HL-60 (cell line): ENCODE measurements at regions not wholly inside any gene's neighbourhood (a gene's known extent, or its start where the extent isn't known, plus 50 kb on each side); places are given as distances from the start of the nearest gene placed in this dataset.
"Not testable (repeated sequence)": the region's sequence is repeated elsewhere in the genome, so short reads cannot be mapped to it uniquely, and the experiment has no call there.

Experiments
- DNase-seq, 2 experiments: peaks; one replicate each; pipeline ENCODE4 v3.0.0-alpha.2; 2010 to 2020; ENCODE audit warnings: low read depth in 1 of 2, low spot score in 1 of 2
- H3K27ac ChIP-seq: fragments of 250-450 bp; sonication (Bioruptor Pico); replicated peaks from 2 replicates; pipeline ENCODE4 v1.5.1; 2020; ENCODE audit warnings: mild to moderate bottlenecking, moderate library complexity
- H3K27me3 ChIP-seq: fragments of 250-450 bp; sonication (Bioruptor Pico); 2 replicates; pipeline ENCODE4 v1.5.1; 2021; ENCODE audit warnings: mild to moderate bottlenecking, moderate library complexity; ENCODE audit not compliant: insufficient read depth, poor library complexity, severe bottlenecking
- H3K4me3 ChIP-seq: replicated peaks from 2 replicates; pipeline ENCODE4 v1.5.1; 2011; ENCODE audit warnings: mild to moderate bottlenecking, control low read depth, low read length; ENCODE audit not compliant: insufficient read depth
- GABPA ChIP-seq: IDR thresholded peaks from 2 replicates; pipeline ENCODE4 v1.6.1; 2012; ENCODE audit warnings: low read depth
- POLR2AphosphoS5 ChIP-seq: IDR thresholded peaks from 2 replicates; pipeline ENCODE4 v1.6.1; 2012; ENCODE audit warnings: low read depth
- SPI1 ChIP-seq: IDR thresholded peaks from 2 replicates; pipeline ENCODE4 v1.6.1; 2012; ENCODE audit warnings: low read depth, mild to moderate bottlenecking, borderline replicate concordance
- TF ChIP-seq, protein P1 (sequence below): IDR thresholded peaks from 2 replicates; pipeline ENCODE4 v1.6.1; 2012; ENCODE audit warnings: low read depth; ENCODE audit not compliant: insufficient replicate concordance
- TF ChIP-seq, protein P2 (sequence below): IDR thresholded peaks from one replicate; pipeline ENCODE4 v1.5.1; 2011; ENCODE audit warnings: low read length, control low read depth, inconsistent platforms; ENCODE audit not compliant: insufficient read depth

DNA sequence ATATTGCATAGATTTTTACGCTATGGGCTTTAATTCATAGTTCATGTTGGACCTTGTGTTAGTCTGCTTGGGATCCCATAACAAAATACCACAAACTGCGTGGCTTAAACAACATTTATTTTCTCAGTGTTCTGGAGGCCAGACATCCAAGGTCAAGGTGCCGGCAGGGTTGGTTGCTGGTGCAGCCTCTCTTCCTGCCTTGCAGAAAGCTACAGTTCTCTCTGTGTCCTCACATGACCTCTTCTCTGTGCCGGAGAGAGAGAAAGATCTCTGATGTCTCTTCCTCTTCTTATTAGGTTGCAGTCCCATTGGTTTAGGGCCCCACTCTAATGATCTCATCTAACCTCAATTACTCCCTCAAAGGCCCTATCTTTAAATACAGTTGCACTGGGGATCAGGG is 170.5 kb downstream of the IPO8 start:
- no peak for TF ChIP-seq POLR2AphosphoS5
- TF ChIP-seq, protein P1, sequence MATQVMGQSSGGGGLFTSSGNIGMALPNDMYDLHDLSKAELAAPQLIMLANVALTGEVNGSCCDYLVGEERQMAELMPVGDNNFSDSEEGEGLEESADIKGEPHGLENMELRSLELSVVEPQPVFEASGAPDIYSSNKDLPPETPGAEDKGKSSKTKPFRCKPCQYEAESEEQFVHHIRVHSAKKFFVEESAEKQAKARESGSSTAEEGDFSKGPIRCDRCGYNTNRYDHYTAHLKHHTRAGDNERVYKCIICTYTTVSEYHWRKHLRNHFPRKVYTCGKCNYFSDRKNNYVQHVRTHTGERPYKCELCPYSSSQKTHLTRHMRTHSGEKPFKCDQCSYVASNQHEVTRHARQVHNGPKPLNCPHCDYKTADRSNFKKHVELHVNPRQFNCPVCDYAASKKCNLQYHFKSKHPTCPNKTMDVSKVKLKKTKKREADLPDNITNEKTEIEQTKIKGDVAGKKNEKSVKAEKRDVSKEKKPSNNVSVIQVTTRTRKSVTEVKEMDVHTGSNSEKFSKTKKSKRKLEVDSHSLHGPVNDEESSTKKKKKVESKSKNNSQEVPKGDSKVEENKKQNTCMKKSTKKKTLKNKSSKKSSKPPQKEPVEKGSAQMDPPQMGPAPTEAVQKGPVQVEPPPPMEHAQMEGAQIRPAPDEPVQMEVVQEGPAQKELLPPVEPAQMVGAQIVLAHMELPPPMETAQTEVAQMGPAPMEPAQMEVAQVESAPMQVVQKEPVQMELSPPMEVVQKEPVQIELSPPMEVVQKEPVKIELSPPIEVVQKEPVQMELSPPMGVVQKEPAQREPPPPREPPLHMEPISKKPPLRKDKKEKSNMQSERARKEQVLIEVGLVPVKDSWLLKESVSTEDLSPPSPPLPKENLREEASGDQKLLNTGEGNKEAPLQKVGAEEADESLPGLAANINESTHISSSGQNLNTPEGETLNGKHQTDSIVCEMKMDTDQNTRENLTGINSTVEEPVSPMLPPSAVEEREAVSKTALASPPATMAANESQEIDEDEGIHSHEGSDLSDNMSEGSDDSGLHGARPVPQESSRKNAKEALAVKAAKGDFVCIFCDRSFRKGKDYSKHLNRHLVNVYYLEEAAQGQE = no peak
- no peak for TF ChIP-seq GABPA
- no peak for TF ChIP-seq SPI1
- TF ChIP-seq, protein P2, sequence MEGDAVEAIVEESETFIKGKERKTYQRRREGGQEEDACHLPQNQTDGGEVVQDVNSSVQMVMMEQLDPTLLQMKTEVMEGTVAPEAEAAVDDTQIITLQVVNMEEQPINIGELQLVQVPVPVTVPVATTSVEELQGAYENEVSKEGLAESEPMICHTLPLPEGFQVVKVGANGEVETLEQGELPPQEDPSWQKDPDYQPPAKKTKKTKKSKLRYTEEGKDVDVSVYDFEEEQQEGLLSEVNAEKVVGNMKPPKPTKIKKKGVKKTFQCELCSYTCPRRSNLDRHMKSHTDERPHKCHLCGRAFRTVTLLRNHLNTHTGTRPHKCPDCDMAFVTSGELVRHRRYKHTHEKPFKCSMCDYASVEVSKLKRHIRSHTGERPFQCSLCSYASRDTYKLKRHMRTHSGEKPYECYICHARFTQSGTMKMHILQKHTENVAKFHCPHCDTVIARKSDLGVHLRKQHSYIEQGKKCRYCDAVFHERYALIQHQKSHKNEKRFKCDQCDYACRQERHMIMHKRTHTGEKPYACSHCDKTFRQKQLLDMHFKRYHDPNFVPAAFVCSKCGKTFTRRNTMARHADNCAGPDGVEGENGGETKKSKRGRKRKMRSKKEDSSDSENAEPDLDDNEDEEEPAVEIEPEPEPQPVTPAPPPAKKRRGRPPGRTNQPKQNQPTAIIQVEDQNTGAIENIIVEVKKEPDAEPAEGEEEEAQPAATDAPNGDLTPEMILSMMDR = no peak
- DNase-seq = peak in 1 of 2 experiments; percentile 15
- Histone ChIP-seq H3K4me3 (no peak overlapping the region), H3K27ac (no peak overlapping the region), H3K27me3 (no peaks in the 10 kb centered on the region)

DNA sequence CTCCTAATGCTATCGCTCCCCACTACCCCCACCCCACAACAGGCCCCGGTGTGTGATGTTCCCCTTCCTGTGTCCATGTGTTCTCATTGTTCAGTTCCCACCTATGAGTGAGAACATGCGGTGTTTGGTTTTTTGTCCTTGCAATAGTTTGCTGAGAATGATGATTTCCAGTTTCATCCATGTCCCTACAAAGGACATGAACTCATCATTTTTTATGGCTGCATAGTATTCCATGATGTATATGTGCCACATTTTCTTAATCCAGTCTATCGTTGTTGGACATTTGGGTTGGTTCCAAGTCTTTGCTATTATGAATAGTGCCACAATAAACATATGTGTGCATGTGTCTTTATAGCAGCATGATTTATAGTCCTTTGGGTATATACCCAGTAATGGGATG is 175.4 kb downstream of the IPO8 start:
- DNase-seq, H3K4me3 ChIP-seq, H3K27me3 ChIP-seq, H3K27ac ChIP-seq: not testable (repeated sequence)

DNA sequence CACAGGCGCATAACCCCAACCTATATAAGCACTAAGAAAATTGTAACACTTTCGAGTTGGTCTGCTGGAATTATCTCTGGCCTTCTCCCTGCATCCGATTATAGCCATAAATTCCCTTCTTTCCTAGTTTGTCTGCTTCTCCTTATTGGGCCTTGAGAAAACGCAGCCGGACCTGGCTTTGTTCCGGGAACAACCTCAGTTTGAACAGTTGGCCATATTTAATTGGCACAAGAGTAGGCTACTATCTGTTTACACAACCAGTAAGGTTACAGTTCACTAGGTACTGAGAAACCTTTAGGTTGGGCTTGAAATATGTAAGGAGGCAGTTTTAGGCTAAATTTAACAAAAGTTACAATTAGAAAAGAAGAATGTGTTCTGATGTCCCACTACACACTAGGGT is 176.1 kb downstream of the IPO8 start:
- H3K27ac ChIP-seq = no peak overlapping the region
- H3K4me3 ChIP-seq = no peak overlapping the region

DNA sequence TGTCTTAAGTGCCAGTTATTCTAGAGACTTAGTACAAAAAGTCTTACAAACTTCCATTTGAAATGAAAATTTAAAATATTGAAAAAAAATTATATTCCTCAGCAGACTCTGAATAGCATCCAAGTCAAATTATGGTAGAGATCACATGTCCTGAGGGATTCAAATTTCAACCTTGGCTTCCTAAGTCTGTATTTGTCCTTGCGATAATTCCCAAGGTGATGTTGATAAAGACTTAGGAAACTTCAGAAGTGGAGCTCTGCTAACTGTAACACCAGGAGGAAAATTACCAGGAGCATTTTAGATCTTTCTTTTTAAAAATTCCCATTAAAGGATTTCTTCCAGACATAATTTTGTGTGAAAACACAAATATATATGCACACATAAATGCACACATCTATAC is 178.3 kb downstream of the IPO8 start:
- no peak for TF ChIP-seq GABPA
- no peak for TF ChIP-seq POLR2AphosphoS5
- TF ChIP-seq SPI1 = no peak
- TF ChIP-seq, protein P1 = no peak
- TF ChIP-seq, protein P2 = no peak
- Histone ChIP-seq H3K27ac (no peak overlapping the region), H3K27me3 (no peaks in the 10 kb centered on the region), H3K4me3 (no peak overlapping the region)
- DNase-seq = no peak

More for the DNA sequence above, 176.1 kb downstream of the IPO8 start:
- no peaks in the 10 kb centered on the region for H3K27me3 ChIP-seq
- no peak for DNase-seq
- TF ChIP-seq POLR2AphosphoS5 (no peak), SPI1 (no peak), GABPA (no peak)
- TF ChIP-seq, protein P2 = no peak
- TF ChIP-seq, protein P1 = no peak
